GF-D8 (cell line): ENCODE measurements at regions not wholly inside any gene's neighbourhood (a gene's known extent, or its start where the extent isn't known, plus 50 kb on each side); places are given as distances from the start of the nearest gene placed in this dataset.

Experiments
- DNase-seq: peaks from one replicate; lab custom pipeline; 2025; lab: John Stamatoyannopoulos, UW

DNA sequence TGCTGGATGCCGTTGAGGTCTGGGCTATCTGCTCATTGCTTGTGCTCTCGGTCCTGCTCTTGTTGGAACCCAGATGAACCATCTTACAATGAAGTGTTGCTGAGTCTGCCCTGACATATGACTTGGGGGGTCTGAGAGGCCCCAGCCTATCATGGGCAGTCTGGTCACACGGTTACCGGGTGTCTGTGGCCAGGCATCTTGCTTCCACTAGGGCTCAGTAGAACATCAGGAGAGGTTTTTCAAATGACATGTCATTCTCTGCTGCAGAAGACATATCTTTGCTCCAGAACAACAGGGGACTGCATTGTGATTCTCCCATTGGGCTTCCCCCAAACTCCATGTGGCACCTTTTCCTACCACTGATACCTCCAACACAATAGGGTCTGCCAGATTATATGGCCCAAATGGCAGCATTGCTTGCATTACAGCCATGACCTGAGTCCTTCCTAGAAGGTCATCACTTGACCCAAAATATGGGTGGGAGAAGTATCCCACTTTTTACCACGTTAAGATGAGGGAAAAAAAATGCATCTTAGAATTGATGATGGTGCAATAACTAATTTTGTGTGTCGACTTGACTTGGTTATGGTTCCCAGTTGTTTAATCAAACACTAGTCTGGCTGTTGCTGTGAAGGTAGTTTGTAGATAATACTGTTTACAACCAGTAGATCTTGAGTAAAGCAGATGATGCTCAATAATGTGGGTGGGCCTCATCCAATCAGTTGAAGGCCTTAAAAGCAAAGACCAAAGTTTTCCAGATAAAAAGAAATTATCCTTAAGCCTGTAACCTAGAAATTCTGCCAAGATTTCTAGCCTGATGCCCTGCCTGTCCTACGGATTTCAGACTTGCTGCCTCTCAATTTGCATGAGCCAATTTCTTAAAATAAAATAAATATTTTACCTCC lies 241.0 kb downstream of the QKI start:
- DNase-seq, result no peak

- DNase-seq, result no peak
Measured at GRCh38 chr6:163651915-163652668, 237.6 kb downstream of the QKI start.

- DNase-seq, result no peak
Measured at GRCh38 chr6:163651426-163651825, 236.9 kb downstream of the QKI start.

- DNase-seq, result no peak
Measured at GRCh38 chr6:163648868-163649267, 234.3 kb downstream of the QKI start.

DNA sequence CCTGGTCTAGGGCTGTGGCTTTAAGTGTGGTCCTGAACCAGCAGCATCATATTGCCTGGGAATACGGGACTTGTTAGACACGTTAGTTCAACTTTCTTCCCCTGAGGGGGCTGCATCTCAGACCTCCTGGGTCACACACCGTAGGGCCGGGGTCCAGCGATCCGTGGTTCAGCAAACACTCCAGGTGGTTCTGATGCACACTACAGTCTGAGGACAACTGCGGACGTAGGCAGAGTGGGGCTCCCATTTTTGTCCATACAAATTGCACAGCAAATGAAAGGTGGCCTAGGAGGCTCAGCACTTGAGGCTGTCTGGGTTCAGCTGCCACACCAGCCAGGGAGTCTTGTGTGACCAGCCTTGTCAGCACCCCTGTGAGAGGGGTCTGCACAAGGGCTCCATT lies 233.1 kb downstream of the QKI start:
- DNase-seq, result no peak

- no peak for DNase-seq
Measured at GRCh38 chr6:163646866-163647265, 232.3 kb downstream of the QKI start.

DNA sequence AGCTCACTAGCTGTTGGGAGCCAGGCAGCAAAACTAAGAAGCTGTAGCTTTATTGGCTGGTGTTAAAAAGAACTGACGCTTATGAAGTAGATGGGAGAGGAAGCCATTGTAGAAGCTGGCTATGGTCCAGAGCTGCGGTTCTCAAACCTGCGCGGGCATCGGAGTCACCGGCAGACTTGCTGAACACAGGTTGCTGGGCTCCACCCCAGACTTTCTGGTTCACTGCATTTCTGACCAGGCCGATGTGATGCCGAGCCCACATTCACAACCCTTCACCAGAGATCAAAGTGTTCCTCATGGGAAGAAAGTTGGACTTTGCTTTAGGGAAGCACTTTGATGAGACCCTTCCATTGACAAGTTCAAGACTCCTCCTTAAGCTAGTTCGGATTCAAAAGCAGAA lies 231.6 kb downstream of the QKI start:
- no peak for DNase-seq

DNA sequence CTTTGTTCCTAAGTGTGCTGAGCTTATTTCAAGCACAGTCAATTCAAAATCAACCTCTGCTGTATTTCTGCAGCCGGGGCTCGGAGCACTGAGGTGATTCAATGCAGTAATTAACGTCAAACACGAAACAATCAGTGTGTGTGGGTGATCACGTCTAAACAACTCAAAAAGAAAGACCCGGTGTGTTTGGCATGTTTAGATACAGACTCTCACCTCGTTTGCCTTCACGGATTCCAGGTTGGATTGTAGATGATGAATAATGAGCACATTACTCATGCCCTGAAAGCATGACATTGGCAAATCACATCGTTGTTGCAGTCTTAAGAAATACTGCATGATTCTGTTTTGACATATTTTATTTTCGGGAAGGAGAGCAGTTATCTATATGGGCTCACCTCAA lies 231.0 kb downstream of the QKI start:
- no peak for DNase-seq

- DNase-seq, result no peak
Measured at GRCh38 chr6:163643866-163644265, 229.3 kb downstream of the QKI start.

- DNase-seq, result no peak
Measured at GRCh38 chr6:163641706-163642105, 227.2 kb downstream of the QKI start.

- DNase-seq, result no peak
Measured at GRCh38 chr6:163640641-163641040, 226.1 kb downstream of the QKI start.

GRCh38 chr6:163637524-163637923 lies 223.0 kb downstream of the QKI start:
- DNase-seq, result no peak

- DNase-seq, result no peak
Measured at GRCh38 chr6:163635731-163636364, 221.3 kb downstream of the QKI start.

DNA sequence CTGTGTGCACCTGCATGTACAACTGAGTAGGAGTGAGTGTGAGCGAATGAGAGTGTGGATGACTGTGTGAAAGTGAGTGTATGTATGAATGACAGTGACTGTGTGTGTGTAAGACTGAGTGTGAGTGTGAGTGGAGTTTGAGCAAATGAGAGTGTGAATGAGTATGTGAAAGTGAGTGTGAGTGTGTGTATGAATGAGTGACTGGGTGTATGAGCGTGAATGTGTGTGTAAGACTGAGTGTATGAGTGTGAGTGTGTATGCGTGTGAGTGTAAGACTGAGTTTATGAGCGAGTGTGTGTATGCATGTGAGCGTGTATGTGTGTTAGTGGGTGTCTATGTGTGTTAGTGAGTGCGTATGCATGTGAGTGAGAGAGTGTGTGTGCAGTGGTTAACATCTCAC lies 220.8 kb downstream of the QKI start:
- no peak for DNase-seq

DNA sequence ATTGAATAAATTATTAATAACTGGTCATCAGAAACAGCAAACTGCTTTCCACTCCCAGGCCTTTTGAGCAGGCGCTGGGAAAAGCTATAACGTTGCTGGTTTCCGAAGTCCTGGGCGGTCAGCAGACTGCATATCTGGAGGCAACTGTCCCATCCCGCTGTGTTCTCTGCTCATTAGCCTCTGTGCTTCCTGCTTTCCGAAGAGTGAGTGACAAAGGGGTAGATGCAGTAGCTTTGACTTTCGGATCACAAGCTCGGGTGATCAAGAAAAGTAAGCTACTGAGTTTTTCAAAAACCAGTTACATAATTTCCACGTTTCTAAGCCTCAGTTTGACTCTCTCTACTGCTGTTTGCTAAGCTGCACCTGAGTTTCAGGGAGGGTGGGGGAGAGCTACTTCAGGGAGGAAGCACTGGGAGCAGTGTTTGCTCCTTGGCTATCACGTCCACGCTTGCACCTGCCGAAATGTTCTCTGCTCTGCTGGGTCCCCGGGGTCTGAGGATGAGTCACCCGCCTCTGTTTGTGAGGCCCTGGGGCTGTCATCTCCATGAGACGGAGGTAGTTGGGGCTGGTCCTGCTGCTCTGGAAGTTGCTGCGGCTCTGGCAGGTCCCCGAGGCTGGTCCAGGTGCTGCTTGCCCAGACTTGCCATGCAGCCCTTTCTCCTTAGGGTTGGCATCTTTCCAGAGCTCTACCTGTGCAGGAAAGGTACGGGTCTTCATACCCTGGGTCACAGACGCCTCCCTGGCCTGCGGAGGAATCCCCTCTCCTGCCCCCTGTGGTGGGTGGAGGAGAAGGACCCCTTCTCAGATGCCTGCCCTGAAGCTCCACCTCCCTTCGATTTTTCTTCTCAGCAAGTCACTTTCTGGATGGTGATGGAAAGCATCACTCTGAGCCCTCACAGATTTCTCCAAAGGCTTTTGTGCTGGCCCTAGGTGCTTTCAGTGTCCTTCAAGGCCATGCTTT lies 220.0 kb downstream of the QKI start:
- no peak for DNase-seq

- DNase-seq, result no peak
Measured at GRCh38 chr6:163630991-163631390, 216.5 kb downstream of the QKI start.

DNA sequence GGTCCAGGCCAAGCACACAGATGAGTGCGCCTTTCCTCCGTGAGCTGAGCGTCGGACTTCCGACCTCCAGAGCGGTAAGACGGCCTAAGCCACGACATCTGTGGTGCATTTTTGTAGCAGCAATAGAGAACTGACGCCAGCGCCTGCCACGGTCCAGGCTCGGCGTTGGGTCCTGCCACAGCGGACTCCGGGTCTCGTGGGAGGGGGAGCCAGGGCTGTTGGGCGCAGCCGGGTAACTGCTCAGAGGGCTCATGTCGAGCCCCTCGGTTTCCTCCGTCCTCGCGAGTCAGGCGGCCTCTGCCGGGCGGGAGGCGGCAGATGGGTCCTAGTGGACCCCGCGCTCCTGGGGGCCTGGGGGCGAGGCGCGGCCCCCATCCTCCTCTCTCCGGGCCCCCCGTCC lies 216.1 kb downstream of the QKI start:
- no peak for DNase-seq

GRCh38 chr6:163630096-163630495 lies 215.6 kb downstream of the QKI start:
- no peak for DNase-seq
